ENCODE measurements at regions not wholly inside any gene's neighbourhood (a gene's known extent, or its start where the extent isn't known, plus 50 kb on each side); places are given as distances from the start of the nearest gene placed in this dataset.
"Not testable (repeated sequence)": the region's sequence is repeated elsewhere in the genome, so short reads cannot be mapped to it uniquely, and the experiment has no call there.

DNA sequence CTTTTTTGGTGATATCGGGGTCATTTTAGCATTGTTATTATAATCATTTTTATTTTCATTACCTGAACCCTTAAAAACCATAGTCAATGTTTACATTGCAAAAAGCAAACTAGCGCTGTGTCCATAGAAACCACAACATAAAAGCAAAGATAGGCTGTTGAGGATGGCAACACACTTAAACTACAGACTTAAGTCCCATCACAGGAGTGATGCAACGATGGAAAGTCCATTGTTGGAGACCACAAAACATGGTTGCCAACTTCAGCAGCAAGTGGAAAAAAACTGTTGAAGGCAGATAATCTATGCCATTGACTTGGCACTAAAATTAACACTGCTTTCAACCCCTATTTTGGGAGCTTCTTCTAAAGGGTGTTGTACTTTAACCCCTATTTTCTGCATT lies 398.8 kb upstream of the IGFBP3 start:
- no peak for DNase-seq

- no peak for DNase-seq
Observed at GRCh38 chr7:46318276-46318675, 397.2 kb upstream of the IGFBP3 start.

GRCh38 chr7:46317256-46317655 lies 396.2 kb upstream of the IGFBP3 start:
- DNase-seq = no peak

DNA sequence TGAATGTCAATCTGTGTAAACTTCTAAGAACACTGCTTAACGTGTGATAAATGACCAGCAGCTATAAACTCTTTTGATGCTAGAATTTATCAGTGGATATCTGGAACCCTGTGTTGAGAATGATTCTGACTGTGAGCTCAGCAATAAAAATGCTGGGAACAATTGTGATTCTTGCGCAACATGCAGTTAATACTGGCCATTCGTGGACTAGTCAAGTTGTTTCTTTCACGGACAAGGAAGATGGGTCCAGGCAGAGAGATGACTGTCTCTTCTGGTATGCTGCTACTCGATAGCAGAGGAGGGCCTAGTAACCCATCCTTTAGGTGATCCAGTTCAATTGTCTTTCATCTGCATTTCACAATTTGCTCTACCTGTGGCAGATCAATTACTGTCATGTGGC lies 394.8 kb upstream of the IGFBP3 start:
- DNase-seq = no peak

- DNase-seq = no peak
Observed at GRCh38 chr7:46301677-46302076, 380.6 kb upstream of the IGFBP3 start.

DNA sequence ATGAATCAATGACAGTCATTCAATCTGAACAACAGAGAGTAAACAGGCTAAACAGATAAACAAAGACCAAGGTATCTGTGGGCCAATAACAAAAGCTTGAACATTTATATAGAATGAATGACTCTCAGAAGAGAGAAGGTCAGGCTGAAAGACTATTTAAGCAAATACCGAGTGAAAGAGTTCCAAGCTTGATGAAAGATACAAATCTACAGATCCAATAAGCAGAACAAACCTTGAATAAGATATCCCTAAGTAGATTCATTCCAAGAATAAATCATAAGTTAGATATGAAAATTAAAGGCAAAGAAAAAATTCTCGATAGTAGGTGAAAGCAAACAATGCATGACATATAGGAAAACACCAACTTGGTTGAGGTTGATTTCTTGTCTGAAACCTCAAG lies 376.4 kb upstream of the IGFBP3 start:
- no peak for DNase-seq

- no peak for DNase-seq
Observed at GRCh38 chr7:46296526-46296925, 375.5 kb upstream of the IGFBP3 start.

GRCh38 chr7:46294381-46294780 lies 373.3 kb upstream of the IGFBP3 start:
- DNase-seq = no peak

DNA sequence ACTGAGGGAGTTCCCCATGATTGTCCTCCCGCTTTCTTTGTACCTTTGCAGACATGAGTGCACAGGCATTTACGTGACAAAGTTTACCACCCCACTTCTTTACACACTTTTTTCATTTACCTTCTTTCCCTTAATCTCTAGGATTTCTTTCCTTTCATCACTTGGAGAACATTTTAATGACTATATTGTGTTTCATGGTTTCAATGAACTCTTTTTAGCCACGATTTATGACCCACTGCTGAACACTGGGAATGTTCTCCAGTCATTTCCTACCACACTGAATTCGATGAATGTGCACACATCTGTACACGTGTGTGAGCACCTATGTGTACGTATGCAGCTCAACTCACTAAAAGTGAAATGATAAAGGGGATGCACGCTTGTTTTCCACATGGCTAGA lies 371.7 kb upstream of the IGFBP3 start:
- DNase-seq = no peak

GRCh38 chr7:46291601-46292150 lies 370.6 kb upstream of the IGFBP3 start:
- DNase-seq = no peak

- DNase-seq = no peak
Observed at GRCh38 chr7:46291050-46291438, 370.0 kb upstream of the IGFBP3 start.

- no peak for DNase-seq
Observed at GRCh38 chr7:46290374-46291049, 369.4 kb upstream of the IGFBP3 start.

DNA sequence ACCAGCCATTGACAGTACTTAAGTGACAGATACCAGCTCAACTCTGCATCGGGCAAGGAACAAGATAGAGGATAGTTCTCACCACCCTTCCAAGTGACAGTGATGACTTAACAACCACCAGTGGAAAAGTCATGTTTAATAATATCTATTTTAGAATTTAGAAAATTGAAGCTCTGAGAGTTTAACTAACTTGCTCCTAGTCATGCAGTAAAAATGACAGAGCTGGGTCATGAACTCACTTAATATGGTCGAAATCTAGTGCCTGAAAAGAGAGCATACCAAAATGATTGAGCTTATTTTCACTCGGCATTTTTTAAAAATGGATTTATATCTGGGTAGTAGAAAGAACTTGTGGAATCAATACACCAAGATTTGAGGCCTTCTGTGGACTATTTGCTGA lies 367.8 kb upstream of the IGFBP3 start:
- no peak for DNase-seq

DNA sequence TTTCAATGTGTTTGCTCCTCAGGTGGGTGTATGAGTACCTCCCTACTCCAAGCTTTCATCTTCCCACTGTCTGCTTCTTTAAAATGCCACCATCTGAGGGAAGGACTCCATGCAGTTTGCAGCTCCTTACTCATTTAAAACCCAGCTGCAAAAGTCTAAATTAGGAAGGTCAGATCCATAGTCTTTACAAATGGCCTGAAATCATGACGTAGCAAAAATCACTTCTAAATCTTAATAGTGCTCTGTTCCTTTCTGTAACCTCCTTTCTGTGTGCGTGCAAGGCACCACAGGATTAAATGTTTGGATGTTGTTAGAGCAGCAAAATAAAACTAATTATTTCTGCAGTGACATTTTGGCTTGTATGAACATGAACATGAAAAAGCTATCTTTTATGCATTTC lies 366.9 kb upstream of the IGFBP3 start:
- no peak for DNase-seq

GRCh38 chr7:46286957-46287356 lies 365.9 kb upstream of the IGFBP3 start:
- no peak for DNase-seq

DNA sequence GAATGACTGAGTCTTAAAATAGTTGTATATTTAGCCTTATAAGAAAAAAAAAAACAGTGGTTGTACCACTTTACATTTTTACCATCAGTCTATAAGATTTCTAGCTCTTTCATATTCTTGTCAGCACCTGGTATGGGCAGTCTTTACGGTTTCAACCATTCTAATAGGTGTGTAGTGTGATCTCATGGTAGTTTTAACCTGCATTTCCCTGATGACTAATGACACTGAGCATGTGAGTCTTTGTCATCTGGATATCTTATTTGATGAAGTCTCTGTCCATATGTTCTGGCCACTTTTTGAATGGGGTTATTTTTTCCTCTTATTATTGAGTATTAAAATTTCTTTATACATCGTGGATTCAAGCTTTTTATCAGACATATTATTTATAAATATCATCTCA lies 365.3 kb upstream of the IGFBP3 start:
- no peak for DNase-seq

DNA sequence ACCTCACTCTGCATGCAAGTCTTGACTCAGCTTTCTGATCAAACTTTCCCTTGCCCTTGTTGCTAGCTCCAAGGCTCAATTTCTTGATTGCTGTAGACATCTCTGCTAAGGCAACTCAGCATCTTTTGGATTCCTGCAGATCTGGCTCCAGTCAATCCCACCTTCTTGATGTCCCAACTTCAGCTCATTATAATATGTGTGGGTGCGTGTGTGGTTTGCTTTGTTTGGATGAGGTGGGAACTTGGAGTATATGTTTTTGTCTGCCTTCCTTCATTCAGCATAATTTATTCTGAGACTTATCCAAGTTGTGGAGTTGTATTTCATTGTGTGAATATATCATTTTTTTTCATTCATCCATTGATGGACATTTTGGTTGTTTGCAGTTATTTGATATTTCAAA lies 364.8 kb upstream of the IGFBP3 start:
- DNase-seq = no peak

DNA sequence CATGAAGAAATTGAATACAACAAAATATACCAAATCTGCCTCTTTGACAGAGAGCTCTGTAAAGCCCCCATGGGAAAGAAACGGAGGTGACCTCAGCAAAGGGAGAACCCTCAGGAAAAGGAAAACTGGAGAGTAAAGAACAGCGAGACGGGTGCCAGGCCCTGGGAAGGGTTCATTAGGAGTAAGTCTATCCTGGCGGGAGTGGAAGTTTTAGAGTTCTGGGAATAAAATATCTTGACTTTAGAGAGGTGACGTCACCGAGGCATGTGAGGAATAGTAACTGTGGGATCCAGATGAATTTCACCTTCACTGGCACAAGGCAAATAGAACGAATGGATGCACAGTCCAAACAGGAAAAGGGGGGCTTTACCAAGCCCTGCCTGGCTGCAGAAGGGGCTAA lies 362.8 kb upstream of the IGFBP3 start:
- no peak for DNase-seq

DNA sequence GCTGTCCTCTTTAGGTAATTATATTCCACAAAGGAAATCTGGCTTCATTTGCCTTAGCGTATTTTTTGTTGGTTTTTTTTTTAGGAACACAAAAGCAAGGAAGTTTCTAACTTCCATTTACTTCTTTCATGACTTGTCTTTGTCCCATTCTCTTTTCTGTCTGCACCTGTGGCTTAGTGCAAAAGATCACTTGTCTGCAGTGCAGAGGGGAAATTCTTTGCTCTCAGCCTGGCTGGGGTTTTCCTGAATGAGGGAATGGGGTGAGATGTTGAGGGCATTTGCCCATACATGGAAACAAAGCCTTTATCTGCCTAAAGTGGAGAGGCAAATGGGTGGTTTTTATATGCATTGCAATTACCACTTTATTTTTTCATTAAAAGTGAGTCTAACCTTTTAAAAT lies 361.1 kb upstream of the IGFBP3 start:
- no peak for DNase-seq

DNA sequence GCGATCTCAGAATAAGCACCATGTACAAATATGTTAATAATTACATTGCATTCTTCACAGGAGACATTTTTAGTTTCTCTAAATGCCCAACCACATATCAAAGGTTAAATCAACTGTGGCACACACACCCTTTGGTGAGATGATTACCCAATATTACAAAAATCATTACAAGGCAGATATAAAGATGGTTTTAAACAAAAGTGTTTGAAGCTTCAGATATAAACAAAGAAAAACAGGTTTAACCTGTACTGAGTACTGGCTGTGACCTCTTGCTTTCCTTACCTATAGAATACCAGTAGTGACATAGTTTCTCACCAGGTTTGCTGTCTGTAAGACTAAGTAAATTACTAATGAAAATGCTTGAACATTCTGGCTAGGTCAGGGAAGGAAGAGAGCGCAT lies 360.0 kb upstream of the IGFBP3 start:
- DNase-seq = no peak

GRCh38 chr7:46279290-46279689 lies 358.2 kb upstream of the IGFBP3 start:
- DNase-seq = no peak

GRCh38 chr7:46264646-46265045 lies 343.6 kb upstream of the IGFBP3 start:
- DNase-seq = no peak

- DNase-seq = not testable (repeated sequence)
Observed at GRCh38 chr7:46261638-46262037, 340.6 kb upstream of the IGFBP3 start.

- no peak for DNase-seq
Observed at GRCh38 chr7:46259947-46260346, 338.9 kb upstream of the IGFBP3 start.

DNA sequence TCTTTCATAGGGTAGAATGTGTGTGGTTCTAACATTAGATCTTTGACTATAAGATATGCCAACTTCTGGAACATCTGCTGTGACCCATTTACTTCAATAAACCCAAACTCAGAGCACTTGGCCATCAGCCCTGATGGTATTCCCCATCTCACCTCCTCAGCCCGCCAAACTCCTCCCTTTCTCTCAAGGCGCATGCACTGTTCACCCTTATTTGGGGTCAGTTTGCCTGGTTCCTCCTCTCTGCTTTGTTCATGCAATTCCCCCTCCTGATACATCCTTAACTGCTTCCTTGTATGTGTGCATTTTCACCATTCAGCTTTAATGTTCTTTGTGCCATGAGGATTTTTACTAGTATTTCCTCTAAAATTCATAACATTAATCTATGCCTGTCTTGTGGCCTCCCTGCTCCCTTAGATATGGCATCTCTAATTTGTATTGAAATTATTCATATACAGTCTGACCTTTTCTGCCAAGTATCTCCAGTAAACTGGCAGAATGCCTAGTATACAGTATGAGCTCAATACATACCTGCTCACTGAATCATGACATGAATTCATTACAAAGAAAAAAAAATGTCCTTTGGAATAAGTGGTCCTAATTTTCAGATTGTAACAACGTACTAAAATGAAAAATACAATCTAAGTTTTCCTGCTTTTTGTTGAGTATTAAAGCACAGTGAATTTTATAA lies 336.8 kb upstream of the IGFBP3 start:
- DNase-seq = no peak

All from CD4-positive, alpha-beta T cell treated with Interferon alpha-2 for 1 hour (primary cell).